Neural cell (in vitro differentiated cells): ENCODE measurements at regions not wholly inside any gene's neighbourhood (a gene's known extent, or its start where the extent isn't known, plus 50 kb on each side); places are given as distances from the start of the nearest gene placed in this dataset.

Experiments used
- EZH2 ChIP-seq: fragments of 200-600, 300-800 bp; shearing (Covaris generic), sonication (generic); IDR thresholded peaks from 2 replicates; pipeline ENCODE4 v1.6.1; 2014; ENCODE audit warnings: antibody characterized with exemption, low read length, borderline replicate concordance, mild to moderate bottlenecking; ENCODE audit not compliant: insufficient read depth, poor library complexity, severe bottlenecking
- MXI1 ChIP-seq: fragments of 450-650 bp; conservative IDR thresholded peaks from 2 replicates; pipeline ENCODE4 v1.6.1; 2014; ENCODE audit warnings: antibody characterized with exemption, mild to moderate bottlenecking; ENCODE audit not compliant: poor library complexity, severe bottlenecking
- POLR2AphosphoS5 ChIP-seq: IDR thresholded peaks from 2 replicates; pipeline ENCODE4 v1.6.1; 2012
- RAD21 ChIP-seq: fragments of 450-650 bp; conservative IDR thresholded peaks from 2 replicates; pipeline ENCODE4 v1.6.1; 2014; ENCODE audit warnings: antibody characterized with exemption, mild to moderate bottlenecking, moderate library complexity
- TF ChIP-seq, protein P1 (sequence below): IDR thresholded peaks from 2 replicates; pipeline ENCODE4 v1.6.1; 2012; ENCODE audit warnings: borderline replicate concordance
- TF ChIP-seq, protein P2 (sequence below): fragments of 450-650 bp; IDR thresholded peaks from 2 replicates; pipeline ENCODE4 v1.5.1; 2014; ENCODE audit warnings: antibody characterized with exemption, mild to moderate bottlenecking, moderate library complexity; ENCODE audit not compliant: poor library complexity, severe bottlenecking

- TF ChIP-seq POLR2AphosphoS5 (no peak), MXI1 (no peak), RAD21 (no peak), EZH2 (no peak)
- TF ChIP-seq, protein P1, sequence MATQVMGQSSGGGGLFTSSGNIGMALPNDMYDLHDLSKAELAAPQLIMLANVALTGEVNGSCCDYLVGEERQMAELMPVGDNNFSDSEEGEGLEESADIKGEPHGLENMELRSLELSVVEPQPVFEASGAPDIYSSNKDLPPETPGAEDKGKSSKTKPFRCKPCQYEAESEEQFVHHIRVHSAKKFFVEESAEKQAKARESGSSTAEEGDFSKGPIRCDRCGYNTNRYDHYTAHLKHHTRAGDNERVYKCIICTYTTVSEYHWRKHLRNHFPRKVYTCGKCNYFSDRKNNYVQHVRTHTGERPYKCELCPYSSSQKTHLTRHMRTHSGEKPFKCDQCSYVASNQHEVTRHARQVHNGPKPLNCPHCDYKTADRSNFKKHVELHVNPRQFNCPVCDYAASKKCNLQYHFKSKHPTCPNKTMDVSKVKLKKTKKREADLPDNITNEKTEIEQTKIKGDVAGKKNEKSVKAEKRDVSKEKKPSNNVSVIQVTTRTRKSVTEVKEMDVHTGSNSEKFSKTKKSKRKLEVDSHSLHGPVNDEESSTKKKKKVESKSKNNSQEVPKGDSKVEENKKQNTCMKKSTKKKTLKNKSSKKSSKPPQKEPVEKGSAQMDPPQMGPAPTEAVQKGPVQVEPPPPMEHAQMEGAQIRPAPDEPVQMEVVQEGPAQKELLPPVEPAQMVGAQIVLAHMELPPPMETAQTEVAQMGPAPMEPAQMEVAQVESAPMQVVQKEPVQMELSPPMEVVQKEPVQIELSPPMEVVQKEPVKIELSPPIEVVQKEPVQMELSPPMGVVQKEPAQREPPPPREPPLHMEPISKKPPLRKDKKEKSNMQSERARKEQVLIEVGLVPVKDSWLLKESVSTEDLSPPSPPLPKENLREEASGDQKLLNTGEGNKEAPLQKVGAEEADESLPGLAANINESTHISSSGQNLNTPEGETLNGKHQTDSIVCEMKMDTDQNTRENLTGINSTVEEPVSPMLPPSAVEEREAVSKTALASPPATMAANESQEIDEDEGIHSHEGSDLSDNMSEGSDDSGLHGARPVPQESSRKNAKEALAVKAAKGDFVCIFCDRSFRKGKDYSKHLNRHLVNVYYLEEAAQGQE, result no peak
- TF ChIP-seq, protein P2, sequence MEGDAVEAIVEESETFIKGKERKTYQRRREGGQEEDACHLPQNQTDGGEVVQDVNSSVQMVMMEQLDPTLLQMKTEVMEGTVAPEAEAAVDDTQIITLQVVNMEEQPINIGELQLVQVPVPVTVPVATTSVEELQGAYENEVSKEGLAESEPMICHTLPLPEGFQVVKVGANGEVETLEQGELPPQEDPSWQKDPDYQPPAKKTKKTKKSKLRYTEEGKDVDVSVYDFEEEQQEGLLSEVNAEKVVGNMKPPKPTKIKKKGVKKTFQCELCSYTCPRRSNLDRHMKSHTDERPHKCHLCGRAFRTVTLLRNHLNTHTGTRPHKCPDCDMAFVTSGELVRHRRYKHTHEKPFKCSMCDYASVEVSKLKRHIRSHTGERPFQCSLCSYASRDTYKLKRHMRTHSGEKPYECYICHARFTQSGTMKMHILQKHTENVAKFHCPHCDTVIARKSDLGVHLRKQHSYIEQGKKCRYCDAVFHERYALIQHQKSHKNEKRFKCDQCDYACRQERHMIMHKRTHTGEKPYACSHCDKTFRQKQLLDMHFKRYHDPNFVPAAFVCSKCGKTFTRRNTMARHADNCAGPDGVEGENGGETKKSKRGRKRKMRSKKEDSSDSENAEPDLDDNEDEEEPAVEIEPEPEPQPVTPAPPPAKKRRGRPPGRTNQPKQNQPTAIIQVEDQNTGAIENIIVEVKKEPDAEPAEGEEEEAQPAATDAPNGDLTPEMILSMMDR, result no peak
These were observed 207.6 kb downstream of the SOX3 start for GRCh38 chrX:140297273-140297672.
